Activated naive CD8-positive, alpha-beta T cell treated with anti-CD3 and anti-CD28 coated beads for 36 hours (primary cell): ENCODE measurements at regions not wholly inside any gene's neighbourhood (a gene's known extent, or its start where the extent isn't known, plus 50 kb on each side); places are given as distances from the start of the nearest gene placed in this dataset.
"Not testable (repeated sequence)": the region's sequence is repeated elsewhere in the genome, so short reads cannot be mapped to it uniquely, and the experiment has no call there.

Source experiments
- DNase-seq: peaks from one replicate; pipeline ENCODE4 v3.0.0; 2021
- H3K27ac Mint-ChIP-seq: one replicate; pipeline ENCODE4 v1.8.0; 2022; ENCODE audit warnings: mild to moderate bottlenecking, moderate library complexity, mixed read lengths
- H3K27me3 Mint-ChIP-seq: one replicate; pipeline ENCODE4 v1.8.0; 2022; ENCODE audit warnings: mild to moderate bottlenecking, mixed read lengths
- H3K36me3 Mint-ChIP-seq: one replicate; pipeline ENCODE4 v1.8.0; 2021; ENCODE audit warnings: mild to moderate bottlenecking, mixed read lengths
- H3K4me1 Mint-ChIP-seq: one replicate; pipeline ENCODE4 v1.8.0; 2021; ENCODE audit warnings: mixed read lengths
- H3K4me3 Mint-ChIP-seq: one replicate; pipeline ENCODE4 v1.8.0; 2022; ENCODE audit warnings: mild to moderate bottlenecking, moderate library complexity, mixed read lengths
- H3K9me3 Mint-ChIP-seq: one replicate; pipeline ENCODE4 v1.8.0; 2022; ENCODE audit warnings: mixed read lengths

DNA sequence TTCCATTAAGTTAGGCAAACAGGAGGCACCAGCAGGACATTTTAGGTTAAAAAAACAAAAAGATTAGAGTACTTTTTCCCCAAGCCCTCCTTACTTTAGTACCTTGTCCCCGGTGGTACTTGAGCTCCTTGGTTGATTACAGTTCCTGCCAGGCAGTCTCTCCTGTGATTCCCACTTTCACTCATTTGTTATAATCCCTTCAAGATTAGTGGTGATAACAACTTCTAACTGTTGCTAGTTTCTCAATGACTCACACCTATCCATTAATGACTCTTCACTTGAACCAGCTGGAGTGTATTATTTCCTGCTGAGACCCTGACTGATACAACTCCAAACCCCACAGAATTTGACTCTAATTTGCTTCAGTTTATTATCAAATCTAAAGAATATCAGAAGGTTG is 765.0 kb upstream of the DIAPH2 start:
- Mint-ChIP-seq H3K27ac (no peak overlapping the region), H3K4me1 (no peaks in the 10 kb centered on the region), H3K36me3 (no peaks in the 10 kb centered on the region), H3K27me3 (no peaks in the 10 kb centered on the region), H3K4me3 (no peak overlapping the region), H3K9me3 (no peaks in the 10 kb centered on the region)
- no peak for DNase-seq

DNA sequence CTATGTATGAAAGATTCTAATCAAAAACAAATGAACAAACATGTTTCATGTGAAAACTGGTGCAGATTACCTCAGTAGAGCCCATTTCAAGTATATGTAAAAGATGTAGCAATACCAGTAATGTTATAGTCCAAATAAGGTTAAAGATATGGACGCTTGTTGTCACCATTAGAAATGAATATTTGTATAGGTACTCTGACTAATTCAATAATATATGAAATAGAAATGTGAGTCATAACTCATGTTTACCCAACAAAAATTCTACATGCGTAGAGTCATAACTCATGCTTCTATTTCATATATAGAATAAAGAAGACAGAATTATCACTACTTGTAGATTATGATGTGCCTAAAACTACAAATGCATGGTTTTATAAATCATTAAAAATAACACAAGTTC is 739.1 kb upstream of the DIAPH2 start:
- H3K9me3 Mint-ChIP-seq = no peaks in the 10 kb centered on the region
- no peaks in the 10 kb centered on the region for H3K36me3 Mint-ChIP-seq
- H3K27me3 Mint-ChIP-seq = no peaks in the 10 kb centered on the region
- H3K4me1 Mint-ChIP-seq = no peaks in the 10 kb centered on the region
- DNase-seq = no peak
- no peak overlapping the region for H3K27ac Mint-ChIP-seq
- H3K4me3 Mint-ChIP-seq = no peak overlapping the region

DNA sequence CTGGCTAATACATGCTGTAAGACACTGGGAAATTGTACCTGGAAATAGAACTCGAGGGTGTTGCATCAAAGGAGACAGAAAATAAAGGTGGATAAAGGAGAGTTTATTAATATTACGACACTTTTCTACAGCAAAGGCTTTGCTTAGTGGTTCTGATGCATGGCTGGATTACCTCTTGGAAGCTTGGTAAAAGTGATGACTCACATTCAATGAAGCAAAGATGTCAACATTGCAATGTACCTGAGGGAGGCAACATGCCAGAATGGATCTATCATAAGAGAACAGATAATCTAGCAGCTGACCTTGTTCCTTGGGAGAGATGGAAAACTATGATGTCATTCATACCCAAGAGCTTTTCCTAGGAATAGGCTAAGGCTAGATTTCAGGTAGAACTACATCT is 735.1 kb upstream of the DIAPH2 start:
- Mint-ChIP-seq H3K27me3 (no peaks in the 10 kb centered on the region), H3K36me3 (no peaks in the 10 kb centered on the region), H3K9me3 (no peaks in the 10 kb centered on the region), H3K4me1 (no peaks in the 10 kb centered on the region), H3K4me3 (no peak overlapping the region), H3K27ac (no peak overlapping the region)
- DNase-seq = no peak

DNA sequence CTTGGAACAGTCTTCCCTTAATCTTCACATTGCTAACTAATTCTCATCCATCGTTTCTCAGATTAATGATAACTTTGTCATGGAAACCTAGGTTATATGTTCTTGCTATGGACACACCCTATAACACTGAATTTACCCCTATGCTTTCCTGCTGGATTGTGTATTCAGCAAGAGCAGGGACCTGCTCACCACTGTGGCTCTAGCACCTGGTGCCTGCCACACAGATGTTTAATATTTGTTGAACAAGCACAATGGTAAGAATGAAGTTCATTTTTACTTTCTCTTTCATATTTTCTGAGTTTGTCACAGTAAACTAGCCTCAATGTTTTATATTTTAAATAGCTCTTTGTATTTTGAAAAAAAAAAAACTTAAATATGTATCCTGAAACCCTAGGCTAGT is 734.0 kb upstream of the DIAPH2 start:
- no peaks in the 10 kb centered on the region for H3K27me3 Mint-ChIP-seq
- H3K4me1 Mint-ChIP-seq = no peaks in the 10 kb centered on the region

DNA sequence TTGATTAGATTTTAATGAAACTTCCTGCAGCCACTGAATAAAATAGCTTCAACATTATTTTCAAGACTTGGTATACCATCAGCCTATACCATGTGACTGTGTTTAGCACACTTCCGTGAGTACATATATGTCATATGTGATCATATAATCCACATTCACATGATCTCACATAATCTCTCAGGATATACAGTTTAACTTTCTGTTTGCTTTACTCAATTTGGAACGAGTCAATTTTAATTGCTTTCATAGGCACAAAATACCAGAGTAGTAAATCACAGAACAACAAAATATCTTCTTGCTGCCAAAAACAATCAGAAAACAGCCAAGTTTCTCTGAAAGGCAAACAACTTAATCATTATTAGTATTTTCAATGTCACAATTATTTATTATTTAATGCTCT is 731.1 kb upstream of the DIAPH2 start:
- no peak for DNase-seq
- Mint-ChIP-seq H3K27ac (no peak overlapping the region), H3K4me1 (no peaks in the 10 kb centered on the region), H3K36me3 (no peaks in the 10 kb centered on the region), H3K9me3 (peaks cover 2% of the 10 kb centered on the region), H3K27me3 (no peaks in the 10 kb centered on the region), H3K4me3 (no peak overlapping the region)

More for the DNA sequence above, 734.0 kb upstream of the DIAPH2 start:
- Mint-ChIP-seq H3K4me3 (no peak overlapping the region), H3K36me3 (no peaks in the 10 kb centered on the region), H3K9me3 (no peaks in the 10 kb centered on the region), H3K27ac (no peak overlapping the region)
- no peak for DNase-seq

DNA sequence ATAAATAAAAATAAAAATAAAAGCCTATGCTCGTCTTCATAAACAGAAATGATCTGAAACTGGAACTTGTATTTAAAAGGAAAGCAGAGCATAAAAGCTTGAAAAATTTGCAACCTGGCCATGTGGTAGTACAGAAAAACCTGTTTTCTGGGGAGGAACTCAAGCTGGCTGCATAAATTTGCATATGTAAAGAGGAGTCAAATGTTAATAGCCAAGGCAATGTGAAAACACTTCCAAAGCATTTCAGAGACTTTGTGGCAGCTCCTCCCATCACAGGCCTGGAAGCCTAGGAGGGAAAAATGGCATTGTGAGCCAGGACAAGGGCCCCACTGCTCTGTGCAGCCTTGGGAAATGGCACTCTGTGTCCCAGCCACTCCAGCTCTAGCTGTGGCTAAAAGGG is 727.9 kb upstream of the DIAPH2 start:
- Mint-ChIP-seq H3K27me3 (no peaks in the 10 kb centered on the region), H3K27ac (no peak overlapping the region), H3K4me3 (no peak overlapping the region), H3K9me3 (peaks cover 2% of the 10 kb centered on the region), H3K4me1 (no peaks in the 10 kb centered on the region), H3K36me3 (no peaks in the 10 kb centered on the region)
- no peak for DNase-seq

DNA sequence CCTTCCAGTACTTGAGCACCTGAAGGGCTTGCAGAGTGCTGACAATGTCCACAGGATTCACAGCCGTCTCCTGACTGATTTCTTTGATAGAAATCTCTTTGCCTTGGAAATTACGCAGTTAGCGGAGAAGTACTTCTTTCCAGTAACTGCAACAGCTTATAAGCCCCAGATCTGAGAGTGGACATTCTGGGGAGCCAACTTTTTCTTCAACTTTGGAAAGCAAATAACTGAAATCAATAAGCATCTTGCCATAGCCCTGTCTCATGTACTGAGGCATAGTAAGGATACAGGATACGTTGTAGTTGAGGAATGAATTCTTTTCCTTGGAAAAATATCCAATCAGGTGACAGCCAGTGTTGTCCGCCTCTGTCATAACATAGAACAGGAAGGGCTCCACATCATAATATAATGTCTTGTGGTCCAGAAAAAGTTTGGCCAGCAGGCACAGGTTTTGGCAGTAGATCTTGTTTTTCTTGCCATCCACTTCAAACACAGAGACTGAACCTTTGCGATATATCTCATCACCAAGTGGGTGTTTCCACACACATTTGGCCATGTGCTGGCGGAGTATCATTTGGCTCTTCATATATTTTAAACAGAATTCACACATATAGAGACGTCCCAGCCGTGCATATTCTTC is 711.1 kb upstream of the DIAPH2 start:
- not testable (repeated sequence) for H3K27ac Mint-ChIP-seq, H3K9me3 Mint-ChIP-seq, H3K4me3 Mint-ChIP-seq, H3K36me3 Mint-ChIP-seq, DNase-seq, H3K4me1 Mint-ChIP-seq, H3K27me3 Mint-ChIP-seq

DNA sequence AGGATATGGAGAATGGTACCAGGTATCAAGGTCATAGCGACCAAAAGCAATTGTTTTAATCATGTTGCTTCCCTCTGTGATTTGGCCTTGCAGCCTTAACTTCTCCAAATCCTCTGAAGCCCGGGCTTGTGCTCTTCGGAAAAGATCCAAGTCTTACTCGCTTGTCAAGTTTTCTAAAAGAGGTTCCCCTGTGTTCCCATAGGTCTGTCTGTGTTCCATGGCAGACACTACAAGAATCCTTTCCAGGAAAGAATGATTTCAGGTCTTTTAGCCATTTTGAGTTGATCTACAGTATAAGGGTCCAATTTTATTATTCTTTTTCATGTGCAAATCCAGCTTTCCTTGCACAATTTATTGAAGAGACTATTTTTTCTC is 710.6 kb upstream of the DIAPH2 start:
- Mint-ChIP-seq H3K9me3 (peaks cover 3% of the 10 kb centered on the region), H3K4me1 (no peaks in the 10 kb centered on the region), H3K36me3 (no peaks in the 10 kb centered on the region), H3K4me3 (no peak overlapping the region), H3K27ac (no peak overlapping the region), H3K27me3 (no peaks in the 10 kb centered on the region)
- no peak for DNase-seq

DNA sequence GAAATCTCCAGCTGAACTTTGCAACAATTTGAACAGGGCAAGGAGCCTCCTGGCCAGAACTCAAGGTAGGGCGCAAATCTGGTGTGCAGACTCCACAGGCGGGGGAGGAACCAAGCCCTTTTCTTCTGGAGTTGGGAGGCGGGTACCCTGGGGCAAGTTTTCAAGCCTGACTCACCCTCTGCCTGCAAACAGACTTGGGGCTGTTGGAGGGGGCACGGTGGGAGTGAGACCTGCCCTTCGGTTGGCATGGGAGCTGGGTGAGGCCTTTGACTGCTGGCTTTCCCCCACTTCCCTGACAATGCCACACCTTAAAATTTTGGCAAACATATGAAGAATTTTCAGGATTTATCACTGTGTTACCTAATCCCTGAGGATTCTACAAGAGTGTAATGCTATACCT is 709.8 kb upstream of the DIAPH2 start:
- Mint-ChIP-seq H3K4me1 (no peaks in the 10 kb centered on the region), H3K27me3 (no peaks in the 10 kb centered on the region), H3K9me3 (peaks cover 4% of the 10 kb centered on the region), H3K36me3 (no peaks in the 10 kb centered on the region), H3K27ac (no peak overlapping the region), H3K4me3 (no peak overlapping the region)
- no peak for DNase-seq

DNA sequence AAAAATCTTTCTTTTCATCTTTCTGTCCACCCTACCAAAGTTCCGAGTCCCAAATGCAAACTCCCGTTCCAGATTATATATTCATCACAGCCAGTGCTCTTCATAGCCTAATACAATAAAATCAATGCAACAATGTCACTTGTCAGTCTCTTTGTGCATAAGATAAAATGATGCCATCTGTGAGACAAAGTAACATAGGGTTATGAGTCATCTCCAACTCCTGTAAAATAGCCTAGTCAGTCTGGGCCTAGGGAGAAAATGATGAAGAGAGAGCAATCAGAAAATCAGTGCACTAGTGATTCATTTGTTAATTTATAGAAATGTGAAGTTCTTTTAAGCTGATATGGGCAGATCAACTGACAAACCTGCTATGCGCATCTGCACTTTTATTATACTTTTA is 689.1 kb upstream of the DIAPH2 start:
- Mint-ChIP-seq H3K27me3 (no peaks in the 10 kb centered on the region), H3K27ac (no peak overlapping the region), H3K36me3 (no peaks in the 10 kb centered on the region), H3K9me3 (no peaks in the 10 kb centered on the region), H3K4me3 (no peak overlapping the region), H3K4me1 (no peaks in the 10 kb centered on the region)
- DNase-seq = no peak

DNA sequence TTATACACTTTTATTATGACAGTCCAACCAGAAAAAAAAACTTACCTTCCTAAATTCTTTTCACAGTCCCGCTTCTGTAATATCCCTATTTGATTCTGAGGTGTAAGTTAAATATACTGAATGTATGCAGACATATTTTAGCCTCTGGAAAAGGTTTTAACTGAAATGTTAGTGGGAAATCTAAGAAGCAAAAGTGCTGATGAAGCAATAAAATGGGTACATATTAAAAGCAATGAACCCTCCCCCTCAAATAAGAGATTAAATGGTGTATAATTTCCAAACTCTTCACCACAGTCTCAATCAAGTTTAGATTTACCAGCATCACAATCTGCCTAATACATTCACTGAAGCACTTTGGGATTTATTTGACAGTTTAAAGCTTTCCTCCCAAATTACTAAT is 688.3 kb upstream of the DIAPH2 start:
- DNase-seq = no peak
- Mint-ChIP-seq H3K4me1 (no peaks in the 10 kb centered on the region), H3K9me3 (no peaks in the 10 kb centered on the region), H3K27ac (no peak overlapping the region), H3K4me3 (no peak overlapping the region), H3K36me3 (no peaks in the 10 kb centered on the region), H3K27me3 (no peaks in the 10 kb centered on the region)

DNA sequence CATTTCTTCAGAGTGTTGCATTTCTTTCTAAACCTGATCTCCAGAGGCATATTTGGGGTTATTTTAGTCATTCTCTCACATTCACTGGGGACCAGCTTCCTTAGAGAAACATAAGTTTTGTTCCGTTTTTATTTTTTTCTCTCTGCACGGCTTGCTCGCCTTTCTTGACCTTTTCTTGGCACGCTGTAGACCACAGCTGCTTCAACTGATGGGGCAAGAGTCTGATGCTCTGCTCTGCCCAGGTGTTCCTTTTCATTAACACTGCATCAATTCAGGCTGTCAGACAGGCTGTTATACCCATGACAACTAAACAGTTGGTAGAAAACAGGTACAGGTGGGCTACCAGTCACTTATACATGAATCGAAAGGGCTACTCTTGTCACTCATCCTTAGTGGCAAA is 682.2 kb upstream of the DIAPH2 start:
- no peaks in the 10 kb centered on the region for H3K36me3 Mint-ChIP-seq
- no peak for DNase-seq
- H3K4me1 Mint-ChIP-seq = no peaks in the 10 kb centered on the region
- H3K27me3 Mint-ChIP-seq = no peaks in the 10 kb centered on the region
- no peak overlapping the region for H3K4me3 Mint-ChIP-seq
- H3K9me3 Mint-ChIP-seq = no peaks in the 10 kb centered on the region
- H3K27ac Mint-ChIP-seq = no peak overlapping the region

DNA sequence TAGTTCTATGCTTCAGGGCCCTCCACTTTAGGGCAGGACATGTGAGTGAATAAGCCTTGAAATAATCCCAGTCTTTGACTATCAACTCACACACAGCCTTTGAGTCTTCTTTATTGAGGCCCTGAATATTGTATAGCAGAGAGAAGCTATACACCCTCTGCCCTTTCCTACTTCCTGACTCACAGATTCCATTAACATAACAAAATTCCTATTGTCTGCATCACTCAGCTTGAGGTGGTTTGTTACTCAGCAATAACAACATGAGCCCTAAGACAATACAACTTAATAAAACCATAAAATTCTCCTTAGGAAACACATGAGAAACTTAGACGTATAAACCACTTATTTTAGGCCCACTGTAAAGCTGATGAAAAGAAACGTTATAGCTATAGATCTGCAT is 680.3 kb upstream of the DIAPH2 start:
- no peaks in the 10 kb centered on the region for H3K27me3 Mint-ChIP-seq
- no peaks in the 10 kb centered on the region for H3K4me1 Mint-ChIP-seq

DNA sequence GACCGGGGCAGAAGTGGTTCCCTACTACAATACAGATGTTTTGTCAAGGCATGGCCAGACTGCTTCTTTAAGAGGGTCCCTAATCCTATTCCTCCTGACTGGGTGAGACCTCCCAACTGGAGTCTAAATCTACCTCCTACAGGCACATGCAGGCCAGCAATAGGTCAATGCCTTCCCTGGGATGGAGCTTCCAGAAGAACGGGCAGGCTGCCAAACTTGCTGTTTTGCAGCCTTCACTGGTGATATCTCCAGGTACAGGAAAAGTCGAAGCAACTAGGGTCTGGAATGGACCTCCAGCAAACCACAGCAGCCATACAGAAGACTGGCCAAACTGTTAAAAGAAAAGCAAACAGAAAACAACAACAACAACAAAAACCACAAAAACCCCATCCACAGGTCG is 678.4 kb upstream of the DIAPH2 start:
- H3K4me3 Mint-ChIP-seq = no peak overlapping the region
- no peaks in the 10 kb centered on the region for H3K27me3 Mint-ChIP-seq
- no peaks in the 10 kb centered on the region for H3K36me3 Mint-ChIP-seq
- DNase-seq = no peak
- no peaks in the 10 kb centered on the region for H3K4me1 Mint-ChIP-seq
- H3K9me3 Mint-ChIP-seq = no peaks in the 10 kb centered on the region
- H3K27ac Mint-ChIP-seq = no peak overlapping the region

More for the DNA sequence above, 680.3 kb upstream of the DIAPH2 start:
- Mint-ChIP-seq H3K27ac (no peak overlapping the region), H3K4me3 (no peak overlapping the region), H3K36me3 (no peaks in the 10 kb centered on the region), H3K9me3 (no peaks in the 10 kb centered on the region)
- no peak for DNase-seq

DNA sequence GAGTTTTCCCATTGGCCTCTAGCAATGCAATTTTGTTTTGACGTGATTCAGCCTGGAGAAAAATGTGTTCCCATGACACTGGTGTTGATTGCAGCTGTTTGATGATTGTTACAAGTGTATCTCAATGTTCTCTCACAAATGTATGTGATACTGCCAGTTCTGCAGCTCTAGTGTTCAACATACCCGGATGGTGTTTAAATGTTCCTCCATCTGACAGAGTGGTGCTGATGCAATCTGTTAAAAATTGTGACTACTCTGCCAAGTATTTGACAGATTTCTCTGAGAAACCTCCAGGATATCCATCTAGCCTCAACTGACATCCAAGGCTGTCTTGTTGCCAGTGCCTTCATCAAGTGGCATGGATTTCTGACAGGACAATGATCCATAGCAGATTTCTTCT is 657.2 kb upstream of the DIAPH2 start:
- Mint-ChIP-seq H3K4me3 (no peak overlapping the region), H3K4me1 (no peaks in the 10 kb centered on the region), H3K27me3 (no peaks in the 10 kb centered on the region)

DNA sequence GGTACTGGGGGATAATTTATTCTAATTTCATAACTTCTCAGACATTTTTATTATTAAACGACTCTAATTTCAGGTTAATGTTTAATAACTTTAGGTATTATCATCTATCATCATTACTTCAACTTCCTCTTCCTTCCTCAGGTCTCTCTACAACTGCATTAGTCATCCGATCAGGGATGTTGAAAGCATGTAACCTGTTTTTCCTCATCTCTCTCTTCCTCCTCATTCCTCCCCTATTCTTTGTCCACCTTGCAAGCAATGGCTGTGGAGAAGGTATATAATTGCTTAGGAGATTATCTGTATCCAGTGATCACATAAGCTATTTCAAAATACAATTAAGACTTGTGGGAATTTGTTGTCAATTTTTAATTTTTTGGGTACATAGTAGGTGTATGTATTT is 632.6 kb upstream of the DIAPH2 start:
- Mint-ChIP-seq H3K36me3 (no peaks in the 10 kb centered on the region), H3K27ac (no peak overlapping the region), H3K4me3 (no peak overlapping the region), H3K4me1 (no peaks in the 10 kb centered on the region), H3K9me3 (peaks cover 3% of the 10 kb centered on the region), H3K27me3 (no peaks in the 10 kb centered on the region)
- DNase-seq = no peak

More for the DNA sequence above, 657.2 kb upstream of the DIAPH2 start:
- Mint-ChIP-seq H3K9me3 (peaks cover 4% of the 10 kb centered on the region), H3K27ac (no peak overlapping the region), H3K36me3 (no peaks in the 10 kb centered on the region)
- DNase-seq = no peak

DNA sequence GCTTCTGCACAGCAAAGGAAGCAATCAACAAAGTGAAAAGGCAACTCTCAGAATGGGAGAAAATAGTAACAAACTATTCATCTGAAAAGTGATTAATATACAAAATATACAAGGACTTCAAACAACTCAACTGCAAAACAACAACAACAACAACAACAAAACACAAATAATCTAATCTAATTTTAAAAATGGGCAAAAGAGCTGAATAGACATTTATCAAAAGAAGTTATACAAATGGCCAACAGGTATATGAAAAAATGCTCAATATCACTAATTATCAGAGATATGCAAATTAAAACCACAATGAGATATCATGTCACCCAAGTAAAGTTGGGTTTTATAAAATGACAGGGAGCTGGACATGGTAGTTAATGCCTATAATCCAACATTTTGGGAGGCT is 602.8 kb upstream of the DIAPH2 start:
- Mint-ChIP-seq H3K27ac (no peak overlapping the region), H3K27me3 (no peaks in the 10 kb centered on the region), H3K36me3 (no peaks in the 10 kb centered on the region), H3K4me3 (no peak overlapping the region), H3K4me1 (no peaks in the 10 kb centered on the region), H3K9me3 (peaks cover 2% of the 10 kb centered on the region)
- DNase-seq = no peak
